ENCODE measurements at regions not wholly inside any gene's neighbourhood (a gene's known extent, or its start where the extent isn't known, plus 50 kb on each side); places are given as distances from the start of the nearest gene placed in this dataset.

DNA sequence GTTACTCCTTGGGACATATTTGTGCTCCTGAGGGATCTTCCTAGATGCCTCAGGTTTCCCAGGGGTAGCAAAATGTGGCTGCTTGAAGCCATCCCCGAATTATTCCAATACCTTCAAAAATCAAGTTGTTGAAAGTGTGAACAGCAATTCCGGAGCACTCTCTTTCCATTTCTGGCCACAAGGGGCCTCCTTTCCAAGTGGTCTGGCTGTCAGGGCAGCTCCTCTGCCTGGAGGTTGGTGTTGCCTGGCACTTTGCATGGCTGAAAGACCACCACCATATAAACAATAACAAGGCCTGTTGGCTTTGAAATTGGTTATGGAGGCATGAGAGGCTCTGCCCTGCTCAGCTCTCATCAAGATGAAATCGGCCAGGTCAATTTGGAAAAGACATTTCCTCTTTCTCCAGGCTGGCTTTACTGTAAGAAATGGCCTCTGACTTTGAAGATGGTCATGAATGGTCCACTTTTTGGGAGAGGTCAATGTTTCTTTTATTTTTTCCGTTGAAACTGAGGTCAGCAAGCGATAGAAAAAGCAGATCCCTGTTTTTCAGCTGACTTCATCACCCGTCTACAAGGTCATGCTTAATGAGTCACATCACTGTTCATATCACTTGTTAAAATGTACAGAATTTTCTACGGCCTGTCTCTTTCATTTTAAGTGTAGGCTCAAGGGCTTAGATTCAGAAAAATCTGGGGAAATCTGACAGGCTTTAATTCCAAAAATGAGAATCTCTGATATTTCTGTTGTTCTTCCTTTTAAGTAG, 481.1 kb upstream of the ZNF608 start:
- Histone ChIP-seq H3K18ac (ENCODE audit: low read length) (no peak overlapping the region), H3K36me3 (ENCODE audit: control insufficient read depth in 1 of 2, insufficient read depth in 2 of 2, low read length in 2 of 2) (no peaks in the 10 kb centered on the region), H3K79me1 (ENCODE audit: low read length) (no peaks in the 10 kb centered on the region), H3K4ac (ENCODE audit: low read depth, low read length) (no peak overlapping the region), H3K23ac (ENCODE audit: low read length) (no peak overlapping the region), H4K8ac (ENCODE audit: low read depth, low read length) (no peak overlapping the region), H2AFZ (ENCODE audit: insufficient read depth, low read length, poor library complexity) (no peak overlapping the region), H3K14ac (ENCODE audit: low read length) (no peak overlapping the region), H3K27me3 (ENCODE audit: insufficient read depth, low read length) (no peaks in the 10 kb centered on the region), H3K9me3 (ENCODE audit: insufficient read depth, low read depth, low read length) (no peaks in the 10 kb centered on the region), H4K12ac (ENCODE audit: low read depth, low read length) (no peak overlapping the region), H2BK5ac (ENCODE audit: low read depth, low read length, poor library complexity) (no peak overlapping the region), H2BK12ac (ENCODE audit: low read length) (no peak overlapping the region), H2BK120ac (ENCODE audit: insufficient read depth, low read length, poor library complexity) (no peak overlapping the region), H4K91ac (ENCODE audit: low read depth, low read length) (no peak overlapping the region), H2AK5ac (ENCODE audit: low read length) (no peak overlapping the region), H3K9ac (ENCODE audit: low read length) (no peak overlapping the region), H3K79me2 (ENCODE audit: control insufficient read depth, insufficient read depth, low read length, poor library complexity) (no peaks in the 10 kb centered on the region), H3K4me2 (ENCODE audit: low read length) (no peak overlapping the region), H3K4me1 (ENCODE audit: control insufficient read depth in 1 of 2, insufficient read depth in 2 of 2, low read length in 2 of 2) (no peaks in the 10 kb centered on the region), H3K4me3 (ENCODE audit: low read depth, low read length) (no peak overlapping the region), H3K27ac (ENCODE audit: low read depth, low read length) (no peak overlapping the region)
- DNase-seq, result peak in 1 of 2 donors; percentile 43
- WGBS (ENCODE audit: extremely low coverage, insufficient coverage, insufficient read length), result no CpG with 5 or more reads among the region's 7 CpGs

DNA sequence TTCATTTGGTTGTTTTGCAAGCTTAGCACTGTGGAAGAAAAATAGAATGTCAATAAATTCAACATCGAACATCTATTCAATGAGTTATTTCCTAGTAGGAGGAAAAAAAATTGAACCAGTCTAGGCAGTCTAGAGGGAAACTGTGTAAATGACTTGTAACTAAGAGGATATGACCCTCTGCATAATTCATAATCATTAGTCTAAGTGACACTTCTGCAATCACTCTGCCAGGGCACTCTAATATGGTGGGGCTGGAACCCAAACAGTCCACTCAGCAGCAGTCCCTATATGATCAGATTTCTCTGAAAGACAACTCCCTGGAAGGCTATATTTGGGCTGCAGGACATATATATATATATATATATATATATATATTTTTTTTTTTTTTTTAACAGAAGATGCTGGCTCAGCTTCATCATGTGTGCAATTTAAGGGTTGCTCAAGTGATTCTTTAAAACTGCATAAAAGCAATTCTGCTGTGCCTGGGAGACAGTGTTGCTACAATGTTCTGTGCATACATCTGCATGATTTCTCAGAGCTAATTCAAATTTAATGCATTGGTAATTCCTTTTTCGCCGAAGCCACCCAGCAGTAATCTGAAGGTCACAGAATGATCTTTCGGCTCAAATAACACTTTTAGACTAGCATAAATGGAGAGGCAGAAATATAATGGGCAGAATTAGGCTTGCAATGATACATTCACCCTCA, 482.1 kb upstream of the ZNF608 start:
- DNase-seq, result no peak
- H2BK12ac ChIP-seq (ENCODE audit: low read length), result no peak overlapping the region
- H3K27me3 ChIP-seq (ENCODE audit: insufficient read depth, low read length), result no peaks in the 10 kb centered on the region
- no peak overlapping the region for H3K4ac ChIP-seq (ENCODE audit: low read depth, low read length)
- H3K4me1 ChIP-seq (ENCODE audit: control insufficient read depth in 1 of 2, insufficient read depth in 2 of 2, low read length in 2 of 2), result no peaks in the 10 kb centered on the region
- no peaks in the 10 kb centered on the region for H3K79me1 ChIP-seq (ENCODE audit: low read length)
- H3K18ac ChIP-seq (ENCODE audit: low read length), result no peak overlapping the region
- H3K27ac ChIP-seq (ENCODE audit: low read depth, low read length), result no peak overlapping the region
- no peak overlapping the region for H4K8ac ChIP-seq (ENCODE audit: low read depth, low read length)
- no peak overlapping the region for H3K14ac ChIP-seq (ENCODE audit: low read length)
- no peak overlapping the region for H3K9ac ChIP-seq (ENCODE audit: low read length)
- no peak overlapping the region for H2AFZ ChIP-seq (ENCODE audit: insufficient read depth, low read length, poor library complexity)
- no peaks in the 10 kb centered on the region for H3K79me2 ChIP-seq (ENCODE audit: control insufficient read depth, insufficient read depth, low read length, poor library complexity)
- H2BK5ac ChIP-seq (ENCODE audit: low read depth, low read length, poor library complexity), result no peak overlapping the region
- H3K4me2 ChIP-seq (ENCODE audit: low read length), result no peak overlapping the region
- H3K4me3 ChIP-seq (ENCODE audit: low read depth, low read length), result no peak overlapping the region
- H3K9me3 ChIP-seq (ENCODE audit: insufficient read depth, low read depth, low read length), result no peaks in the 10 kb centered on the region
- H4K91ac ChIP-seq (ENCODE audit: low read depth, low read length), result no peak overlapping the region
- no peak overlapping the region for H2BK120ac ChIP-seq (ENCODE audit: insufficient read depth, low read length, poor library complexity)
- H3K36me3 ChIP-seq (ENCODE audit: control insufficient read depth in 1 of 2, insufficient read depth in 2 of 2, low read length in 2 of 2), result no peaks in the 10 kb centered on the region
- H4K12ac ChIP-seq (ENCODE audit: low read depth, low read length), result no peak overlapping the region
- H3K23ac ChIP-seq (ENCODE audit: low read length), result no peak overlapping the region
- no peak overlapping the region for H2AK5ac ChIP-seq (ENCODE audit: low read length)
- WGBS (ENCODE audit: extremely low coverage, insufficient coverage, insufficient read length), result no CpG with 5 or more reads among the region's 4 CpGs

DNA sequence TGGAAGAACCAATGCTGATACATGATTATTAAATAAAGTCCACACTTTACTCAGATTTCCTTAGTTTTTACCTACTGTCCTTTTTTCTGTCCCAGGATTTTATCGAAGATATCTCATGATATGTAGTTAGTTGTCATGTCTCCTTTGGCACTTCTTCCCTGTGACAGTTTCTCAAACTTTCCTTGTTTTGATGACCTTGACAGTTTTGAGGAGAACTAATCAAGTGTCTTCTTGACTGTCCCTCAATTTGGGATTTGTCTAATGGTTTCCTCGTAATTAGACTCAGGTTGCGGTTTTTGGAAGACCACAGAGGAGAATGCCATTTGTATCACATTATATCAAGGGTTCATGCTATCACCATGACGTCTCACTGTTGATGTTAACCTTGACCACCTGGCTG, 483.1 kb upstream of the ZNF608 start:
- no peak overlapping the region for H4K91ac ChIP-seq (ENCODE audit: low read depth, low read length)
- no peaks in the 10 kb centered on the region for H3K27me3 ChIP-seq (ENCODE audit: insufficient read depth, low read length)
- no peak overlapping the region for H4K12ac ChIP-seq (ENCODE audit: low read depth, low read length)
- no peak overlapping the region for H2BK12ac ChIP-seq (ENCODE audit: low read length)
- no peaks in the 10 kb centered on the region for H3K79me1 ChIP-seq (ENCODE audit: low read length)
- WGBS (ENCODE audit: extremely low coverage, insufficient coverage, insufficient read length), result no CpG with 5 or more reads among the region's 4 CpGs
- DNase-seq, result no peak
- H3K27ac ChIP-seq (ENCODE audit: low read depth, low read length), result no peak overlapping the region
- H3K4me2 ChIP-seq (ENCODE audit: low read length), result no peak overlapping the region
- no peak overlapping the region for H3K14ac ChIP-seq (ENCODE audit: low read length)
- H3K4me3 ChIP-seq (ENCODE audit: low read depth, low read length), result no peak overlapping the region
- no peak overlapping the region for H3K18ac ChIP-seq (ENCODE audit: low read length)
- H2AK5ac ChIP-seq (ENCODE audit: low read length), result no peak overlapping the region
- H2BK120ac ChIP-seq (ENCODE audit: insufficient read depth, low read length, poor library complexity), result no peak overlapping the region
- no peaks in the 10 kb centered on the region for H3K4me1 ChIP-seq (ENCODE audit: control insufficient read depth in 1 of 2, insufficient read depth in 2 of 2, low read length in 2 of 2)
- no peak overlapping the region for H4K8ac ChIP-seq (ENCODE audit: low read depth, low read length)
- H3K4ac ChIP-seq (ENCODE audit: low read depth, low read length), result no peak overlapping the region
- no peak overlapping the region for H3K23ac ChIP-seq (ENCODE audit: low read length)
- no peaks in the 10 kb centered on the region for H3K79me2 ChIP-seq (ENCODE audit: control insufficient read depth, insufficient read depth, low read length, poor library complexity)
- H3K9ac ChIP-seq (ENCODE audit: low read length), result peak overlapping the region; percentile 8
- no peaks in the 10 kb centered on the region for H3K36me3 ChIP-seq (ENCODE audit: control insufficient read depth in 1 of 2, insufficient read depth in 2 of 2, low read length in 2 of 2)
- no peak overlapping the region for H2AFZ ChIP-seq (ENCODE audit: insufficient read depth, low read length, poor library complexity)
- no peak overlapping the region for H2BK5ac ChIP-seq (ENCODE audit: low read depth, low read length, poor library complexity)
- no peaks in the 10 kb centered on the region for H3K9me3 ChIP-seq (ENCODE audit: insufficient read depth, low read depth, low read length)

DNA sequence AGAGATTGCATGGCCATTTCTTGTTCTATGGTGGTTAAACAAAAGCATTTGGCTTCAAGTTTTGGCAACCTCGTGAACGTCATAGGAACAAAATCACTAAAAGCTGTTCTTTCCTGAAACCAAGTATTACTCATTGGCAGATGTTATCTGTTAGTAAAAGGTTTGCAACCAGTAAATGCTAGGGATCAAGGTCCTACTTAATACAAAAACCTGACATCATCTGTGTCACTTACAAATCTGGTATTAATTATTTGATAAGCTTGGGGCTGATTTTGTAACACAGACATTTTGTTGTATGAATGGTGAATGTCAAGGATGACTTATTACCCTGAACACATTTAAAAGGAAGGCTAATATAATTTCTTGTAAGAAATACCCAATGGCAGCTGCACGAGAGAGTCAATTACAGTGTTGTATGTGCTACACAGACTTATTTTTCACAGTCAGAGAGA, 486.4 kb upstream of the ZNF608 start:
- Histone ChIP-seq H3K4me1 (ENCODE audit: control insufficient read depth in 1 of 2, insufficient read depth in 2 of 2, low read length in 2 of 2) (no peaks in the 10 kb centered on the region), H3K4me3 (ENCODE audit: low read depth, low read length) (no peak overlapping the region), H2AFZ (ENCODE audit: insufficient read depth, low read length, poor library complexity) (no peak overlapping the region), H3K23ac (ENCODE audit: low read length) (no peak overlapping the region), H2AK5ac (ENCODE audit: low read length) (no peak overlapping the region), H3K27ac (ENCODE audit: low read depth, low read length) (no peak overlapping the region), H3K79me2 (ENCODE audit: control insufficient read depth, insufficient read depth, low read length, poor library complexity) (no peaks in the 10 kb centered on the region), H3K27me3 (ENCODE audit: insufficient read depth, low read length) (no peaks in the 10 kb centered on the region), H2BK5ac (ENCODE audit: low read depth, low read length, poor library complexity) (no peak overlapping the region), H3K14ac (ENCODE audit: low read length) (no peak overlapping the region), H2BK12ac (ENCODE audit: low read length) (no peak overlapping the region), H3K4me2 (ENCODE audit: low read length) (no peak overlapping the region), H3K36me3 (ENCODE audit: control insufficient read depth in 1 of 2, insufficient read depth in 2 of 2, low read length in 2 of 2) (no peaks in the 10 kb centered on the region), H3K9me3 (ENCODE audit: insufficient read depth, low read depth, low read length) (no peaks in the 10 kb centered on the region), H3K18ac (ENCODE audit: low read length) (no peak overlapping the region), H3K9ac (ENCODE audit: low read length) (no peak overlapping the region), H2BK120ac (ENCODE audit: insufficient read depth, low read length, poor library complexity) (no peak overlapping the region), H4K8ac (ENCODE audit: low read depth, low read length) (no peak overlapping the region), H3K79me1 (ENCODE audit: low read length) (no peaks in the 10 kb centered on the region), H4K12ac (ENCODE audit: low read depth, low read length) (no peak overlapping the region), H3K4ac (ENCODE audit: low read depth, low read length) (no peak overlapping the region), H4K91ac (ENCODE audit: low read depth, low read length) (no peak overlapping the region)
- WGBS (ENCODE audit: extremely low coverage, insufficient coverage, insufficient read length), result no CpG with 5 or more reads among the region's 3 CpGs
- peak in 1 of 2 donors; percentile 30 for DNase-seq
